PC-9 (cell line): ENCODE measurements at regions not wholly inside any gene's neighbourhood (a gene's known extent, or its start where the extent isn't known, plus 50 kb on each side); places are given as distances from the start of the nearest gene placed in this dataset.

ENCODE experiments used
- BruUV-seq: library from RNA; stranded (reverse); fragments of 400-500 nt; replicated peaks from 2 replicates; lab custom pipeline; 2021; lab: Mats Ljungman, UMichigan
- CTCF ChIA-PET: fragments of 300-600 bp; sonication (Branson Sonifier 250); formaldehyde crosslinking; loops from one replicate; lab custom pipeline; 2022; ENCODE audit warnings: antibody characterized with exemption; lab: Charles Lee
- POLR2A ChIA-PET: fragments of 300-600 bp; sonication (Branson Sonifier 250); formaldehyde crosslinking; loops from one replicate; lab custom pipeline; 2022; ENCODE audit warnings: antibody characterized with exemption; ENCODE audit not compliant: unreplicated experiment; lab: Charles Lee
- DNase-seq, 2 experiments: peaks; one replicate each; pipeline versions ENCODE4 v3.0.0 to v3.0.0-alpha.2; 2015 to 2022; ENCODE audit warnings: mixed read lengths in 1 of 2
- H2AFZ ChIP-seq: fragments of 200-600 bp; sonication (generic); 2 replicates; pipeline ENCODE4 v1.8.1; 2017; ENCODE audit warnings: antibody characterized with exemption
- H3F3A ChIP-seq: fragments of 200-600 bp; sonication (generic); 2 replicates; pipeline ENCODE4 v1.8.1; 2017; ENCODE audit warnings: antibody characterized with exemption, mild to moderate bottlenecking, low read depth; ENCODE audit not compliant: insufficient read depth
- H3K27ac ChIP-seq: fragments of 200-600 bp; sonication (generic); 2 replicates; pipeline ENCODE4 v1.6.1; 2016; ENCODE audit warnings: mixed run types
- H3K27me3 ChIP-seq: fragments of 200-600 bp; sonication (generic); 2 replicates; pipeline ENCODE4 v1.6.1; 2016; ENCODE audit warnings: low read depth, mixed run types; ENCODE audit not compliant: insufficient read depth
- H3K36me3 ChIP-seq: fragments of 200-600 bp; sonication (generic); 2 replicates; pipeline ENCODE4 v1.6.1; 2016; ENCODE audit warnings: low read depth, mixed run types
- H3K4me1 ChIP-seq: fragments of 200-600 bp; sonication (generic); replicated peaks from 2 replicates; pipeline ENCODE4 v1.6.1; 2016; ENCODE audit warnings: mixed run types; ENCODE audit not compliant: insufficient read depth
- H3K4me2 ChIP-seq: fragments of 200-600 bp; sonication (generic); 2 replicates; pipeline ENCODE4 v1.6.1; 2017; ENCODE audit warnings: mixed run types
- H3K4me3 ChIP-seq: fragments of 200-600 bp; sonication (generic); 2 replicates; pipeline ENCODE4 v1.6.1; 2016; ENCODE audit warnings: mixed run types
- H3K79me2 ChIP-seq: fragments of 200-600 bp; sonication (generic); 2 replicates; pipeline ENCODE4 v1.6.1; 2017; ENCODE audit warnings: low read depth, mixed run types
- H3K9me2 ChIP-seq: fragments of 200-600 bp; sonication (generic); 2 replicates; pipeline ENCODE4 v1.8.1; 2017; ENCODE audit warnings: mild to moderate bottlenecking; ENCODE audit not compliant: insufficient read depth
- H3K9me3 ChIP-seq: fragments of 200-600 bp; sonication (generic); 2 replicates; pipeline ENCODE4 v1.8.1; 2016; ENCODE audit warnings: low read depth; ENCODE audit not compliant: insufficient read depth
- H4K20me1 ChIP-seq: fragments of 200-600 bp; sonication (generic); 2 replicates; pipeline ENCODE4 v1.8.1; 2017; ENCODE audit not compliant: insufficient read depth
- CTCF ChIP-seq: fragments of 200-600 bp; sonication (generic); conservative IDR thresholded peaks from 2 replicates; pipeline ENCODE4 v1.6.1; 2017; ENCODE audit warnings: mixed run types, antibody characterized with exemption, mild to moderate bottlenecking, moderate library complexity
- EZH2 ChIP-seq: fragments of 200-600 bp; sonication (generic); IDR thresholded peaks from 2 replicates; pipeline ENCODE4 v1.8.0; 2017; ENCODE audit warnings: antibody characterized with exemption, low read depth
- intact Hi-C: fragments of 100-400 bp; cut with micrococcal nuclease; formaldehyde crosslinking; loops from one replicate; pipeline ENCODE4 v1.10.0; 2022; ENCODE audit not compliant: unreplicated experiment

DNA sequence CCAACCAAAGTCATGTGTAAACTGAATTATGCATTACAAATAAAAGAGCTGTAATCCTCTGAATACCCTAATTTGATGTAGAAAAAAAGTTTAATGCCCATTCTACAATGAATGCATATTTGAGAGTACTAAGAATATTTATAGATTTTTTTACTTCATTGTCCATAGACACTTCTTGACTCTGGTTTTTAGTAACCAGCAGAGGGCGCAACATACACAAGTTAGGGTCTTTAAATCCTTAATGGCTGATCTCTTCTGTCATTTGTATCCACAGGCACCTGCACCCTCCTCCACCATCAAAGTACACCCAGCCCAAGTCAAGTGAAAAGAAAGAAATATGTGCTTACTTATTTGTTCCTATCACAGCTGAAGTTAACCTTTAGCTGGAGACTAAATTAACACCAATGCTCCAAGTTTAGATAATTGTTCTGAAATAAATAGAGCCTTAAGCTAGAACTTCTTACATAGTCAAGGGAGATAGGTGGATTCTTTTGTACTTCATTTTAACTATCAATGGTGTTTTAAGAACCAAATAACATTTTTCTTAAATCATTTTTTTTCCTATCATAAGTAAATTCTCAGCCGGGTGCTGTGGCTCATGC is 524.2 kb upstream of the DAB2 start:
- Histone ChIP-seq H4K20me1 (no peaks in the 10 kb centered on the region), H2AFZ (no peak overlapping the region), H3K4me1 (no peaks in the 10 kb centered on the region), H3K9me3 (no peaks in the 10 kb centered on the region), H3K79me2 (no peaks in the 10 kb centered on the region), H3K9me2 (no peaks in the 10 kb centered on the region), H3F3A (no peaks in the 10 kb centered on the region), H3K4me2 (no peak overlapping the region), H3K36me3 (no peaks in the 10 kb centered on the region), H3K4me3 (no peak overlapping the region), H3K27me3 (no peaks in the 10 kb centered on the region), H3K27ac (no peak overlapping the region)
- intact Hi-C loops = loop anchor here (1.0 to 10.0 kb wide), 11 partner anchors 235 to 930 kb away; partner anchors contain the start of gene PTGER4
- TF ChIP-seq CTCF (peak; percentile 96), EZH2 (no peak)
- peak; percentile 56 to 66 for DNase-seq
- ChIA-PET CTCF (interaction anchor here (0.6 to 2.2 kb wide), 5 partner anchors 465 to 740 kb away, joined by 3 to 7 read pairs (median 3); no protein-coding TSS in a partner anchor), POLR2A (no interaction called here)
- no TSS peak for BruUV-seq

DNA sequence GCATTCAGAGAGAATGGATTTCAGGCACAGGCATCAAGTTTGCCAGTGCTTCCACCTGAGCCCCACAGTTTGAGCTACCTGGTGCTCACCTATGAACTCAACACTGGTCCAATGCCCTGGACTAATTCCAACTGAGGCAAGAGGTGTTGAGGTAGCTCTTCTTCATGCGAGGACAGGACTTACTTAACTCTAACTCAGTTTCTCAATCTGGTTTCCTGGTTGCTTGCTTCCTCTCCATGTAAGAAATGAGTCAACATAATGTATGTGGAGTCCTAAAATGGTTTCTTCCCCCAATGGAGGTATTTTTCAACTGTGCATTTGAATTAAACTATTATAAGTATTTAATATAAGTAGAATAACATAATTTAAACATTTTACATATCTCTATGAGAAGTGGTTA is 523.6 kb upstream of the DAB2 start:
- Histone ChIP-seq H3F3A (no peaks in the 10 kb centered on the region), H3K4me1 (no peaks in the 10 kb centered on the region), H3K36me3 (no peaks in the 10 kb centered on the region), H2AFZ (no peak overlapping the region), H3K9me3 (no peaks in the 10 kb centered on the region), H3K27ac (no peak overlapping the region), H4K20me1 (no peaks in the 10 kb centered on the region), H3K4me3 (no peak overlapping the region), H3K9me2 (no peaks in the 10 kb centered on the region), H3K79me2 (no peaks in the 10 kb centered on the region), H3K27me3 (no peaks in the 10 kb centered on the region), H3K4me2 (no peak overlapping the region)
- DNase-seq = no peak
- CTCF ChIA-PET = interaction anchor here (1.1 to 2.2 kb wide), 3 partner anchors 736 to 741 kb away, joined by 3 to 7 read pairs (median 3); no protein-coding TSS in a partner anchor
- TF ChIP-seq CTCF = no peak
- no peak for TF ChIP-seq EZH2
- intact Hi-C loops = loop anchor here (2.0 to 10.0 kb wide), 5 partner anchors 346 to 930 kb away; partner anchors contain the start of gene PTGER4
- POLR2A ChIA-PET = no interaction called here
- no TSS peak for BruUV-seq

DNA sequence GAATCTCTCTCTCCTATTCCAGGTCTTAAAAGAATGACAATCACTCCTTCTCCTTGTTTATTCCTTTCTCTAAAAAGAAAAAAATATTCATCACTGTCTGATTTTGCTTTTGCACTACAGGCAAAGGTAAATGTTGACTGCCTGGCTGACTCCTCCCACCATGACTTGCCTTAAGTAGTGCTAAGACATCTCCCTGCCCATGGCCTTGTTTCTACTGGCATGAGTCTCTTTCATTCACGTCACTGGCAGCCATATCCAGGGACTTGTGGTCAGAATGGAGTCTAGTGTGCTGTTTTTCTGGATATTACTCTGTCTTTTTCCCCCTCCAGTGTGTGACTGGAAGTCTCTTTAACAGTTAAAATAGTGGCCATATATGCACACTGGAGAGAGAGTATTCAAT is 522.9 kb upstream of the DAB2 start:
- no peaks in the 10 kb centered on the region for H3K27me3 ChIP-seq
- BruUV-seq = no TSS peak
- TF ChIP-seq EZH2 = no peak
- no peak for TF ChIP-seq CTCF
- H3K9me2 ChIP-seq = no peaks in the 10 kb centered on the region
- no peaks in the 10 kb centered on the region for H3K4me1 ChIP-seq
- H3K79me2 ChIP-seq = no peaks in the 10 kb centered on the region
- H3K4me2 ChIP-seq = no peak overlapping the region
- ChIA-PET CTCF (interaction anchor here (0.7 to 2.2 kb wide), 4 partner anchors 229 to 741 kb away, joined by 3 to 7 read pairs (median 3); no protein-coding TSS in a partner anchor), POLR2A (no interaction called here)
- H3F3A ChIP-seq = no peaks in the 10 kb centered on the region
- no peaks in the 10 kb centered on the region for H4K20me1 ChIP-seq
- H3K4me3 ChIP-seq = no peak overlapping the region
- H3K36me3 ChIP-seq = no peaks in the 10 kb centered on the region
- peak overlapping the region; percentile 45; the same call in 1 of the 2 replicates for H2AFZ ChIP-seq
- no peaks in the 10 kb centered on the region for H3K9me3 ChIP-seq
- H3K27ac ChIP-seq = no peak overlapping the region
- intact Hi-C loops = loop anchor here (2.0 to 10.0 kb wide), 5 partner anchors 345 to 931 kb away; partner anchors contain the start of gene PTGER4
- DNase-seq = no peak
